Colonic mucosa (tissue), 4 donors: ENCODE measurements at regions not wholly inside any gene's neighbourhood (a gene's known extent, or its start where the extent isn't known, plus 50 kb on each side); places are given as distances from the start of the nearest gene placed in this dataset.
A peak's percentile ranks its signal among the peaks of the same experiment; 100 is the strongest.

Source experiments
- DNase-seq: peaks from one replicate; pipeline ENCODE4 v3.0.0-alpha.2; 2020
- H3K27ac ChIP-seq: fragments of 200-600 bp; one replicate; pipeline ENCODE4 v1.8.0; 2021
- H3K27me3 ChIP-seq: fragments of 200-600 bp; one replicate; pipeline ENCODE4 v1.8.0; 2021
- H3K36me3 ChIP-seq: fragments of 200-600 bp; one replicate; pipeline ENCODE4 v1.8.0; 2021
- H3K4me1 ChIP-seq: fragments of 200-600 bp; one replicate; pipeline ENCODE4 v1.8.0; 2021; ENCODE audit warnings: mild to moderate bottlenecking
- H3K4me3 ChIP-seq: fragments of 200-600 bp; one replicate; pipeline ENCODE4 v1.8.0; 2021
- H3K9ac ChIP-seq, 2 donors: one replicate each; pipeline ENCODE4 v1.7.0; 2013; ENCODE audit warnings: control low read depth in 2 of 2, low read depth in 2 of 2, low read length in 2 of 2
- H3K9me3 ChIP-seq: fragments of 200-600 bp; one replicate; pipeline ENCODE4 v1.8.0; 2021
- CTCF ChIP-seq: fragments of 200-600 bp; IDR thresholded peaks from one replicate; pipeline ENCODE4 v1.8.0; 2022; ENCODE audit warnings: antibody characterized with exemption, mild to moderate bottlenecking
- intact Hi-C: fragments of 100-400 bp; cut with DNase I; formaldehyde crosslinking; loops from one replicate; pipeline ENCODE4 v1.14.1; 2022
- donor health status: healthy.
- donor health status: DM: no; HTN: no; CAD: no.
- donor health status: DM: no; HTN: no; CAD: no.

GRCh38 chr4:14857475-14857874, 144.8 kb upstream of the CPEB2 start:
- no peaks in the 10 kb centered on the region for H3K9me3 ChIP-seq
- DNase-seq = no peak
- H3K4me3 ChIP-seq = no peak overlapping the region
- no peak overlapping the region for H3K27ac ChIP-seq
- H3K36me3 ChIP-seq = no peaks in the 10 kb centered on the region
- peaks cover 9% of the 10 kb centered on the region for H3K4me1 ChIP-seq
- H3K9ac ChIP-seq = no peak overlapping the region
- intact Hi-C loops = no loop called here
- TF ChIP-seq CTCF = no peak
- no peaks in the 10 kb centered on the region for H3K27me3 ChIP-seq

GRCh38 chr4:14857981-14858380, 144.3 kb upstream of the CPEB2 start:
- H3K4me1 ChIP-seq = peaks cover 9% of the 10 kb centered on the region
- intact Hi-C loops = no loop called here
- H3K9me3 ChIP-seq = no peaks in the 10 kb centered on the region
- no peak for DNase-seq
- H3K36me3 ChIP-seq = no peaks in the 10 kb centered on the region
- H3K9ac ChIP-seq = no peak overlapping the region
- no peak for TF ChIP-seq CTCF
- H3K27ac ChIP-seq = no peak overlapping the region
- no peak overlapping the region for H3K4me3 ChIP-seq
- no peaks in the 10 kb centered on the region for H3K27me3 ChIP-seq

GRCh38 chr4:14862891-14863290, 139.4 kb upstream of the CPEB2 start:
- Histone ChIP-seq H3K9me3 (no peaks in the 10 kb centered on the region), H3K9ac (no peak overlapping the region), H3K27me3 (no peaks in the 10 kb centered on the region), H3K4me3 (no peak overlapping the region), H3K36me3 (no peaks in the 10 kb centered on the region), H3K27ac (no peak overlapping the region), H3K4me1 (no peaks in the 10 kb centered on the region)
- TF ChIP-seq CTCF = no peak
- peak; percentile 36 for DNase-seq
- intact Hi-C loops = no loop called here

- no peak overlapping the region for H3K9ac ChIP-seq
- intact Hi-C loops = no loop called here
- H3K4me3 ChIP-seq = no peak overlapping the region
- H3K9me3 ChIP-seq = no peaks in the 10 kb centered on the region
- no peaks in the 10 kb centered on the region for H3K4me1 ChIP-seq
- DNase-seq = no peak
- H3K36me3 ChIP-seq = no peaks in the 10 kb centered on the region
- TF ChIP-seq CTCF = no peak
- H3K27ac ChIP-seq = no peak overlapping the region
- no peaks in the 10 kb centered on the region for H3K27me3 ChIP-seq
These were observed 138.6 kb upstream of the CPEB2 start for GRCh38 chr4:14863418-14864364.

GRCh38 chr4:14864365-14865030, 137.8 kb upstream of the CPEB2 start:
- H3K36me3 ChIP-seq = no peaks in the 10 kb centered on the region
- TF ChIP-seq CTCF = no peak
- no peaks in the 10 kb centered on the region for H3K4me1 ChIP-seq
- H3K27ac ChIP-seq = no peak overlapping the region
- no peak overlapping the region for H3K9ac ChIP-seq
- no peaks in the 10 kb centered on the region for H3K27me3 ChIP-seq
- H3K4me3 ChIP-seq = no peak overlapping the region
- DNase-seq = no peak
- intact Hi-C loops = no loop called here
- no peaks in the 10 kb centered on the region for H3K9me3 ChIP-seq
